HUES64 (cell line): ENCODE measurements at regions not wholly inside any gene's neighbourhood (a gene's known extent, or its start where the extent isn't known, plus 50 kb on each side); places are given as distances from the start of the nearest gene placed in this dataset.

Experiments
- H3K27ac ChIP-seq: 2 replicates; pipeline ENCODE4 v1.7.0; 2013; ENCODE audit warnings: low read depth, low read length, inconsistent platforms
- H3K27me3 ChIP-seq: 2 replicates; pipeline ENCODE4 v1.6.1; 2013; ENCODE audit warnings: mild to moderate bottlenecking, low read length; ENCODE audit not compliant: insufficient read depth
- H3K36me3 ChIP-seq: 2 replicates; pipeline ENCODE4 v1.6.1; 2013; ENCODE audit warnings: mild to moderate bottlenecking, low read length; ENCODE audit not compliant: insufficient read depth
- H3K4me1 ChIP-seq: 2 replicates; pipeline ENCODE4 v1.6.1; 2013; ENCODE audit warnings: mild to moderate bottlenecking, low read length, moderate library complexity; ENCODE audit not compliant: insufficient read depth
- H3K4me3 ChIP-seq: 2 replicates; pipeline ENCODE4 v1.5.1; 2013; ENCODE audit warnings: mild to moderate bottlenecking, low read length, moderate library complexity
- H3K9ac ChIP-seq: 2 replicates; pipeline ENCODE4 v1.6.1; 2013; ENCODE audit warnings: mild to moderate bottlenecking, low read depth, low read length
- H3K9me3 ChIP-seq: 2 replicates; pipeline ENCODE4 v1.6.1; 2013; ENCODE audit warnings: low read depth, low read length; ENCODE audit not compliant: insufficient read depth
- WGBS: fragments of 150-250, 120-280 bp; methylation state at CpG from one replicate; pipeline ENCODE4 v1.1.7; 2013; ENCODE audit warnings: missing lambda C conversion rate; 5-methylcytosine and 5-hydroxymethylcytosine counted together

DNA sequence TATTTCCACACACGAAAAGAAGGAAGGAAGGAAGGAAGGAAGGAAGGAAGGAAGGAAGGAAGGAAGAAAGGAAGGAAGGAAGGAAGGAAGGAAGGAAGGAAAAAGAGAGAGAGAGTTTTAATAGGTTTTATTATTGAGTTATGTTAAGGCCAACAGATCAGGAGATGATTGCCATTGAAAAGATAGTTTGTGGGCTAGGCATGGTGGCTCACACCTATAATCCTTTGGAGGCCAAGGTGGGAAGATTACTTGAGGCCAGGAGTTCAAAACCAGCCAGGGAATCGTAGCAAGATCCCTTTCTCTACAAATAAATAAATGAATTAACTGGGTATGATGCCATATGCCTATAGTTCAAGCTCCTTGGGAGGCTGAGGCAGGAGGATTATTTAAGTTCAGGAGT, 877.2 kb downstream of the TLE4 start:
- no peak overlapping the region for H3K4me3 ChIP-seq
- peaks cover 13% of the 10 kb centered on the region; the same call in 1 of the 2 replicates for H3K4me1 ChIP-seq
- H3K27ac ChIP-seq = no peak overlapping the region
- H3K9ac ChIP-seq = no peak overlapping the region
- H3K9me3 ChIP-seq = no peaks in the 10 kb centered on the region
- WGBS = 100% methylated on average over 1 of the region's 2 CpGs
- H3K27me3 ChIP-seq = no peaks in the 10 kb centered on the region
- H3K36me3 ChIP-seq = no peaks in the 10 kb centered on the region

DNA sequence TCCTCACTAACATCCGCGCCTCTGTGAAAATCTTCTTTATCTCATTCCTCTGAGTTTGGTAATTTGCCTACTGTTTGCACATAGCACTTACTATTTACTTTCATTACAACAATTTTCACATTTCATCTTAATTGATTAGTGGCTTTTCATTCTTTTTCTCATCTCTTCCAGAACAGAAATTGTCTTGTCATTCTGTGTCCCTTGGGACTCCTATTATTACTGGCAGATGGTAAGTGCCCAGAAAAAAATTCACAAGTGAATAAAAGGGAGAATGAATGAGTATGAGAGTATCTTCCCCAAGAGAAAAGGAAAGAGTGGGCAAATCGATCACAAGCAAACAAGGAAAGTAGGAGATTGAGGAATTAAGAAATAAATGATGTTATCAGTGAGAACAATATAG, 876.1 kb downstream of the TLE4 start:
- WGBS = 97% methylated on average over 3 of the region's 3 CpGs
- H3K9ac ChIP-seq = no peak overlapping the region

DNA sequence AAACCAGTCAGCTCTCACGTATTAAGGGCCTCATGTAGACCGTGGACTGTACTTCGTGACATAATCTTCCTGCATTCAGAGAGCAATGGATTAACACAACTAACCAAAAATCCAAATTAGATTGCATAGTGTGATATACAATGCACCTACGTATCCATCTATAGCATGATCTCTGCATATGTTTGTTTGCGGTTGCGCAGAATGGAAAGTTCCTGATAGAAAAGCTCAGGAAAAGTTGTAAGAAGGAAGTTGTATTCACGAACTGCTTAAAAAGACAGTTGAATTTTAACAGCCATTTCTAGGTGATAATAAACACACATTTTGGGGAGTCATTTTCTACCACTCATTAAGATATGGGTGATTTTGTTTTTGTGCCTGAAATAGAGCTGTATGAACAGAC, 869.0 kb downstream of the TLE4 start:
- H3K4me3 ChIP-seq = no peak overlapping the region
- no peak overlapping the region for H3K9ac ChIP-seq
- H3K9me3 ChIP-seq = no peaks in the 10 kb centered on the region
- no peaks in the 10 kb centered on the region for H3K4me1 ChIP-seq
- WGBS = 91% methylated on average over 7 of the region's 7 CpGs
- no peaks in the 10 kb centered on the region for H3K27me3 ChIP-seq
- no peaks in the 10 kb centered on the region for H3K36me3 ChIP-seq
- H3K27ac ChIP-seq = no peak overlapping the region

More for the DNA sequence above, 876.1 kb downstream of the TLE4 start:
- Histone ChIP-seq H3K36me3 (no peaks in the 10 kb centered on the region), H3K27me3 (no peaks in the 10 kb centered on the region), H3K4me3 (no peak overlapping the region), H3K27ac (no peak overlapping the region), H3K9me3 (no peaks in the 10 kb centered on the region), H3K4me1 (peaks cover 13% of the 10 kb centered on the region; the same call in 1 of the 2 replicates)

DNA sequence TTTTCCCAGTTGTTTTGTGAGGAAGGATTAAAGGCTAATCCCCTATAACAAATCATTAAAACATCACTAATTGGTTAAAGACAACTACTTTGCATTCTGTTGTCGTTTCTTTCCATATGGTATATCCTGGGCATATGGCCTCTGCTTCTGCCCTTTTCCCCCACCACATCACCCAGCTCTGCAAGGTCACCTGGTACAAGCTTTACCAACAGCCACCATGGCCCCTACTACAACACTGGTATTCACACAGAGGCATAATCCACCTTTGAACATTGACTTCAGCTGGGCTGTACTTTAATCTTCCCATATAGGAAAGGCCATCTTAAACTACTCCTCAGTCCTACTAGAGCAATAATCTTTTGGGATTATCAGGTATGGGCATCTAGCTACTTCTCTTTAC, 866.1 kb downstream of the TLE4 start:
- Histone ChIP-seq H3K9ac (no peak overlapping the region), H3K4me1 (no peaks in the 10 kb centered on the region), H3K9me3 (no peaks in the 10 kb centered on the region), H3K27ac (no peak overlapping the region), H3K36me3 (no peaks in the 10 kb centered on the region), H3K4me3 (no peak overlapping the region), H3K27me3 (no peaks in the 10 kb centered on the region)
- WGBS = 95% methylated on average over 1 of the region's 1 CpG

DNA sequence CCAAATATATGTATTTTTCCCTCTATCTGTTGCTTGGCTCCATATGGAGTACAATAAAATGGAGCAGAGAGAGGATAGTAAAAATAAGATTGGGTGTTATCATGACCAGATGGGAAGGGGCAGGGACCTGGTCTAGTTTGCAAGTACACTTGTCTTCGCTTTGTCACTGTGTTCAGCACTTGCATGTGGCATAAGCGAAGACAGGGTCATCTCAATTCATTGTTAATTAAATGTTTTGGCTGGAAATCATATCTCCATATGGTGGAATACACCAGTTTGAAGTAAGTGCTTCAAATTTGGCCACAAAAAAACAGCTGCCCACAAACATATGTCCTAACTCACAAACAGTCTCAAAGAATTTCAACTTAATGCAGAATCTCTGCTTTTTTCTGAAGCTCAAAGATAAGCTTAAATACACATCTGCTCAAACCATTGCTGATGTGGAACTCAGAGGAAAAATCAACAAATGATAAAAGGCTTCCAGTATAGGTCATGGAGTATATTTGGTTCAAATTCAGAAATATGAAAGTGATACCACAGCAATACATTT, 865.4 kb downstream of the TLE4 start:
- WGBS = 95% methylated on average over 2 of the region's 2 CpGs
- Histone ChIP-seq H3K4me3 (no peak overlapping the region), H3K4me1 (no peaks in the 10 kb centered on the region), H3K36me3 (no peaks in the 10 kb centered on the region), H3K27me3 (no peaks in the 10 kb centered on the region), H3K9me3 (no peaks in the 10 kb centered on the region), H3K27ac (no peak overlapping the region), H3K9ac (no peak overlapping the region)

DNA sequence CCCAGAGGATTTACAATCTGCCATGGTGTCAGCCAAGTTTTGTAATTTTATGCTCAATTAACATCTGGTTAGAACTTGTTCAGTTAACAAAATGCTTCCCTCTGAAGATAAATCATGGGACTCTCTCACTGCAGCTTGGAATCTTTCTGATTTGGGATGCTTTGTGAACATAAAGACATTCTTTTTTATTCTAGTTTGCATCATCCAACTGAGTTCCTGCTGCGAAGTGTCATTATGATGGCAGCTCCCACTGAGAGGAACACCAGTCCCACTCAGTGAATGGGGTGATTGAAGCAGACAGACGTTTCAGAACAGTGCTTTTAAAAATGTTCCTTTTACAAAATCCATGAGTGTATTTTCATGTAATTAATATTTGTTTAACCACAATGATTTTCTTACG, 863.8 kb downstream of the TLE4 start:
- no peaks in the 10 kb centered on the region for H3K36me3 ChIP-seq
- no peak overlapping the region for H3K4me3 ChIP-seq
- H3K27ac ChIP-seq = no peak overlapping the region
- H3K9ac ChIP-seq = no peak overlapping the region
- no peaks in the 10 kb centered on the region for H3K4me1 ChIP-seq
- H3K9me3 ChIP-seq = no peaks in the 10 kb centered on the region
- no peaks in the 10 kb centered on the region for H3K27me3 ChIP-seq
- 94% methylated on average over 2 of the region's 3 CpGs for WGBS

DNA sequence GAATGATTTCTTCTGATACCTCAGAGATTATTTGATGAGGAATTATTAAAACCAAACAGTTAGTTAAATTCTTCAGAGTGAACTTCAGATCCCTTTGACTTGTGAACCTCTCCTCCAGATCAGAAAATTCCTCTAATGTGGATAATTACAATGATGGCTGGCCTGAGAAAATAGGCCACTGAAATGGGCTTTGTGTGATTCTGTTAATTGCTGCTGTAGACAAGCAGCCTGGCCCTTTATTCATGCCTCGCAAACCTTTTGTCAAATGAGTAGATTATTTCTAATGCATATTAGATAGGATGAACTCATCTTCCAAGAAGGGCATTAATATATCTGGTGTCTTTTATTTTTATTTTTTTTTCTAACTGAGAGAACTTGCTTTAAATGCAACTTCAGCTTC, 855.2 kb downstream of the TLE4 start:
- Histone ChIP-seq H3K27ac (no peak overlapping the region), H3K36me3 (no peaks in the 10 kb centered on the region)
- whole genome bisulfite sequencing = 78% methylated on average over 1 of the region's 1 CpG

DNA sequence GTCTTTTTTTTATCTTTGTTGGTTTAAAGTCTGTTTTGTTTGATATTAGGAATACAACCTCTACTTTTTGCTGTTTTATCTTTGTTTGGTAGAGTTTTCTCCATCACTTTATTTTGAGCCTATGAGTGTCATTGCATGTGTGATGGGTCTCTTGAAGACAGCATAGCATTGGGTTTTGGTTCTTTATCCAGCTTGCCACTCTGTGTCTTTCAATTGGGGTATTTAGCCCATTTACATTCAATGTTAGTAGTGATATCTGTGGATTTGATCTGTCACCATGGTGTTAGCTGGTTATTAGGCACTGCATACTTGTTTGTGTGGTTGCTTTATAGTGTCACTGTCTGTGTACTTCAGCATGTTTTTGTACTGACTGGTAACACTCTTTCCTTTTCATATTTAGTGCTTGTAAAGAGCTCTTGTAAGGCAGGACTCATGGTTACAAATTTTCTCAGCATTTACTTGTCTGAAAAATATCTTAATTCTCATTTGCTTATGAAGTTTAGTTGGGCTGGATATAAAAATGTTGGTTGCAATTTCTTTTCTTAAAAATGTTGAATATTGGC, 845.5 kb downstream of the TLE4 start:
- Histone ChIP-seq H3K9me3 (peaks cover 22% of the 10 kb centered on the region), H3K4me3 (no peak overlapping the region), H3K27me3 (no peaks in the 10 kb centered on the region), H3K9ac (no peak overlapping the region), H3K36me3 (no peaks in the 10 kb centered on the region), H3K27ac (no peak overlapping the region), H3K4me1 (peaks cover 9% of the 10 kb centered on the region; the same call in 1 of the 2 replicates)

More for the DNA sequence above, 855.2 kb downstream of the TLE4 start:
- no peaks in the 10 kb centered on the region for H3K4me1 ChIP-seq
- no peak overlapping the region for H3K9ac ChIP-seq
- no peaks in the 10 kb centered on the region for H3K9me3 ChIP-seq
- no peaks in the 10 kb centered on the region for H3K27me3 ChIP-seq
- no peak overlapping the region for H3K4me3 ChIP-seq

DNA sequence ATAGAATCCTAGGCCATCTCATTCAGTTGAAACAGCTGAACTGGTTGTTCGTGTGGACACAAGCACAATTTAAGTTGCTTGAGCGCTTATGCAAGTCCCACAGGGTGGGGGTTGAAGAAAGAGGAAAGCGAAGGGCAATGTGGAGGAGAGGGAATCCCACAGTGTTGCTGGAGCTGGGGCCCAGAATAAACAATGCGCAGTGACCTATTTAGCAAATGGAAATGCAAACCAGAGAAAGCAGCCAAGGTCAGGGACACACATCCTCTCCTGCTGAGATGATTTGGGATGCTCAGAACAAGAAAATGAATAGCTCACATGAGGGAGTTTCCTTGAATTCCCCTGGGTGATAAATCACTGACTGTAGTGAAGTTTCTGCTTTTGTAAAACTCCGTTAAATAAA, 838.3 kb downstream of the TLE4 start:
- H3K4me3 ChIP-seq = no peak overlapping the region
- no peak overlapping the region for H3K9ac ChIP-seq
- peak overlapping the region; percentile 85 for H3K27ac ChIP-seq
- 7% methylated on average over 5 of the region's 5 CpGs for WGBS
- peaks cover 28% of the 10 kb centered on the region for H3K9me3 ChIP-seq
- H3K4me1 ChIP-seq = peaks cover 49% of the 10 kb centered on the region
- no peaks in the 10 kb centered on the region for H3K27me3 ChIP-seq
- H3K36me3 ChIP-seq = peaks cover 6% of the 10 kb centered on the region; the same call in 1 of the 2 replicates

DNA sequence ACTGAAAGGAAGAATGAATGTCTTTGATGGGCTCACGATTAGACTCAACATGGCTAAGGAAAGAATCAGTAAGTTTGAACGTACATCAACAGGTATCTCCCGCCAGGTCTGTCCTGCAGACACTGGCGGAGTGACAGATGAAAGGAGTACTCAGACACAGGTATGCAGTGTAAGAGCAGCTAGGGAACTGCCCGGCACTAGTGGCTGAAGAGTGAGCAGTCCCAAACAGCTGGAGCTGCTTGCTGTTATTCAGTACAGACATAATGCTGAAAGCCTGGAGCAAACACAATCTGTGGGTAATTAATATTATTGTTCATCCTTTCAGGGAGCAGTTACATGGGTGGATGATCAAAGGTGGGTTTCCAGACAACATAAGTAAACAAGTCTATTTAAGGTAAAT, 835.5 kb downstream of the TLE4 start:
- peaks cover 28% of the 10 kb centered on the region for H3K9me3 ChIP-seq
- no peak overlapping the region for H3K9ac ChIP-seq
- peaks cover 42% of the 10 kb centered on the region for H3K4me1 ChIP-seq
- WGBS = 96% methylated on average over 5 of the region's 5 CpGs
- H3K27ac ChIP-seq = no peak overlapping the region
- H3K27me3 ChIP-seq = no peaks in the 10 kb centered on the region
- H3K4me3 ChIP-seq = no peak overlapping the region
- peaks cover 6% of the 10 kb centered on the region; the same call in 1 of the 2 replicates for H3K36me3 ChIP-seq

DNA sequence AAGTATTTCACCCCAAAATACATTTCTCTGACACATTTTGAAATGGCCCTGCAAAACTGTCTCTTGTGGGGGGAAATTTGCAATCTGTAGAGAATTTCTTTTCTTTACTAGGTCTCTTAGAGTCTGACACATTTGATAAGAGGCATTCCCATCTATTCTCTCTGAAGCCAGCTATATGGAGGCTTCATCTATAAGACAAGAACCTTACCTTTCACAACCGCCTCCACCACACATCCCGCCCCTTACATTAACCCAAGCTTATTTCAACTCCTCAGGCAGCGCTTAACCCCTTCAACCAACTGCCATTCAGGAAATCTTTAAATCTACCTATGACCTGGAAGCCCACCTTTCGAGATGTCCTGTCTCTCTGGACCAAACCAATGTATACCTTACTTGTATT, 829.5 kb downstream of the TLE4 start:
- WGBS = 90% methylated on average over 4 of the region's 4 CpGs
- peak overlapping the region; percentile 12; the same call in 1 of the 2 replicates for H3K4me3 ChIP-seq
- no peak overlapping the region for H3K9ac ChIP-seq
- H3K27me3 ChIP-seq = no peaks in the 10 kb centered on the region
- peak overlapping the region; percentile 47; the same call in 1 of the 2 replicates for H3K27ac ChIP-seq
- H3K4me1 ChIP-seq = peaks cover 35% of the 10 kb centered on the region
- peaks cover 13% of the 10 kb centered on the region for H3K9me3 ChIP-seq
- H3K36me3 ChIP-seq = peaks cover 3% of the 10 kb centered on the region; the same call in 1 of the 2 replicates
